Lung microvascular endothelial cell (primary cell): ENCODE measurements at regions not wholly inside any gene's neighbourhood (a gene's known extent, or its start where the extent isn't known, plus 50 kb on each side); places are given as distances from the start of the nearest gene placed in this dataset.

Source experiments
- DNase-seq, 2 donors: peaks; one replicate each; pipeline versions ENCODE4 v3.0.0 to v3.0.0-alpha.2; 2010; ENCODE audit warnings: low read depth in 2 of 2

DNA sequence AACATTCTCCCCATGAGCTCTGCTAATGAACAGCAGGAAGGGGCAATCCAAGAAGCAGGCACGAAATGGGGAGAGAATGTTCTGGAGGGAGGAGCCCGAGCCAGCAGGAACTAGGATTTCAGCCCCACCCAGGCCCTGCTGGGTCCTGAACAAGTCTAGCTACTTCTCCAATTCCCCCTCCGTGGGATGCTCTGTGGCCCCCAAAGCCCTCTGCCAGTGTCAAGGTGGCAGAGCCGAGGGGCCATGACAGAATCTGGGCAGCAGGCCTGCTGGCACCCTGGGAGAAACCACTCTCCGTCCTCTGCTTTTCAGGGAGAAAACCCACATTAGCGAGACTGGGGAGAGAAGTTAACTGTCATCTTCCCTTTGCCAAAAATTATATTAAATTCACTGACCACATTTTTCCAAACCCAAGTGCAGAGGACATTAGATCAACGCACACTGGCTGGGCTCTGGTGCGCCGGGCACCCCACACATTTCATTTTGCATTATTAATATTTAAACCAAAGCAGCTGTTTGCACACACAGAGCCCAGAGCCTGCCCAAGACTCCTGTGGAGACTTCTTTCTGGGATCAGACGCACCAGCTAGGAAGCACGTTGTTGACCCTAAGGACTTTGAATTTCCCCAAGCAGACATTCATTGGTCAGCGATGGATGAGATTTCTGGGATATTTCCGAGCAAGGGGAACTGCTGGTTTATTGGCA, 80.2 kb upstream of the PKDCC start:
- no peak for DNase-seq

DNA sequence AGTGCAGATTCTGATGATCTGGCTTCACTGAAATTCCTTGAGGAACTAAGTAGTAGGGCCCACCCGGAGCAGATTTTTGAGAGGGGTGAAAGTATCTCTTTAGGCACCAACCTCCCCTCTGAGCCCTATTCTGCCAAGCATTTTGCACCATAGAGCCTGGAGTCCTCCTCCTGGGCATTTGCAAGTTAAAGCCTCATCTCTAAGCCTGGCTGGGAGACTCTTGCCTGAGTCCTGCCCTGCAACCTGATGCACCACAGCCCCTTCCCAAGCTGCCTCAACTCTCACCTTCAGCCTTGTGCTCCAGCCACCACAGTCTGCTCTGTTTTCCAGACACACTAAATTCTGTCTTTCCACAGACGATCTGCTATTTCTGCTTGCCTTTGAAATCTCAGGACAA, 79.6 kb upstream of the PKDCC start:
- DNase-seq: no peak

DNA sequence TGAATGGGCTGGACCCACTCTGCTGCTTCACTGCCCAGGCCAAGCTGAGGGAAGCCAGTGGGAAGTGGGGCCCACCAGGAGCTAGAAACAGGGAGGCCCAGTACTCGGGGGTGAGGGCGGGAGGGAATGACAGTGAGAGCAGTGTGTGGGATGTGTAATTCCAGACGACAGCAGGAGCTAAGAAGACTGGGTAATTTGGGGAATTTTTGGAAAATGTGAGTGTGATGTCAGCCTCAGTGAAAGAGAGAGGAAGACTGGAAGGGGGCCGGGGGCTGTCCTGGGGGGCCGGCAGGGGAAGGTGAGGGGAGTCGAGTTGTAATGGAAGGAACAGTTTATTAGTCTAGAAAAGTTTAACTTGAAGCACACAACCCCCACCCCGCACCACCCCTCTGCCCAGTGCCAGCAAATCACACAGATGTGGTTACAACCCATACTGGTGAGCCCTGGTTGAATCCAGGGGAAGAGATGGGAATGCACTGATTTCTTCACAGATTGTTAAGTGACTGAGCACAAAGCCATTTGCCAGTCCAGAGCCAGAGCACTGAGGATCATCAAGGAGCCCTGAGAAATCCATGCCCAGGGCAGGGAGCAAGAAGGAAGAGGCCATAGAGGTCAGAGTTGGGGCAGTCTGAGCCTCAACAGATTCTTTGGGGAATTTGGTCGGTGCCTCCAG, 76.7 kb upstream of the PKDCC start:
- no peak for DNase-seq

DNA sequence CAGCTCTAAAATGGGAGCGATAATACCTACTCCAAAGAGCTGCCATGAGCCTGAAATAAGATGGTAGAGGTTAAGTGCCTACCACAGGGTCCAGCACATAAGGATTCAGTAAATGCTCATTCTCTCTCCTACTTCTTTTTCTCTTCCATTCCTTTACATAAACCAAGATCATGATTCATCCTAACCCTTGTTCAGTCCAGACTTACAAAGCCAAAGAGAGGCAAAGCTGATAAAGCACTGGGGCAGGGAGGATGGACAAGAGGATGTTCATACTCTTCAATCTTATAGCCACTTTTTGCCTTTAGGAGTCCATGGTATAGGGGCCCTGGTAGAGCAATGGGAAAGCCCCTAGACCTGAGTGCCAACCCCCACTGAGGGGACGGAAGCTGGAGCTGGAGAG, 75.6 kb upstream of the PKDCC start:
- no peak for DNase-seq

DNA sequence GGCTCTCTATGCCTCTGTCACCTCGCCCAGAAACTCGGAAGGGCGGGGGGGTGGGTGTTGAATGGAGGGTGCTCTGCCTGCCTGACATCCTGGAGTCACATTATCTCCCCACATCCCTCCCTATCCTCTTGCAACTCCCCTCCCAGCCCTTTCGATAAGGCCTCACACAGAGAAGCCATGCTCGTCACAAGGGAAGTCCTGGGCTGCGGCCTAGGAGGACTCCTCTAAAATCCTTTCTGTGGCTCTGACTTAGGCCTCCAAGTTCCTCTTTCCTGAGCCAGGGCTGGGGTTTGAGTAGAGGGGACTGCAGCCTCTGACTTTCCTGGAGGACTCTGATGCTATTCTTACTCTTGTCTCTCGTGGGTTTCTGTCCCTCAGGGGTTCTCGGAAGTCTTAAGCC, 75.0 kb upstream of the PKDCC start:
- DNase-seq: no peak

DNA sequence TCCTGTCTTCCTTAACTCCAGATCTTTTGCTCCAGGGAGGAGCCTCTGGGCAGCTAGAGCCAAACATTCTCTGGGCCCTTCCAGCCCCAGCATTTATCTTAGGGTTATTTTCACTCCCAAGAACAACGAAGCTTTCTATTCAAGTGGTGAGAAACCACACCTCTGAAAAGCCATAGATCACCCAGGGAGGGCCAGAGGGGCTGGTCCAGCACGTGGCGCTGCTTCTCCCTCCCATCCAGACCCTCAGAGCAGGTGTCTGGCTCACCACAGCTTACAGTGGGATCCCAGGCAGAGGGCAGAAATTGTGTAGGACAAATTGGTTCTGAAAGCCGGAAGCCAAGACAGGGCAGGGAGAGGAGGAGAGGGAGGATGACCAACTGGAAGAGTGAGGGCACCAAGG, 74.0 kb upstream of the PKDCC start:
- no peak for DNase-seq

DNA sequence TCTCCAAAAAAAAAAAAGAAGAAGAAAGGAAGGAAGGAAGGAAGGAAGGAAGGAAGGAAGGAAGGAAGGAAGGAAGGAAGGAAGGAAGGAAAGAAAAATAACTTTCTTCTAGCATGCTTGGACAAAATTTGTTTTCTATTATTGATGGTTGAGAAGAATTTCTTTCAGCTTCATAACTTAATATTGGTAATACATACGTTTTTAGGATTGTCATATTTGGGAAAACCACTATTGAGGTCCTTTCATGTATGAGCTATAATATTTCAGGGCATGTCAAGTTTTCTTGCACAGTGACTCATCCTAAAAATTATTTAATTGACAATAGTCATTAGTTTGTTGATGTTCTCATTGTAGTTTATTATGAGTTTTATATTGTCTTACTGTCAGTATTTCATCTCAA, 66.4 kb upstream of the PKDCC start:
- DNase-seq: no peak

DNA sequence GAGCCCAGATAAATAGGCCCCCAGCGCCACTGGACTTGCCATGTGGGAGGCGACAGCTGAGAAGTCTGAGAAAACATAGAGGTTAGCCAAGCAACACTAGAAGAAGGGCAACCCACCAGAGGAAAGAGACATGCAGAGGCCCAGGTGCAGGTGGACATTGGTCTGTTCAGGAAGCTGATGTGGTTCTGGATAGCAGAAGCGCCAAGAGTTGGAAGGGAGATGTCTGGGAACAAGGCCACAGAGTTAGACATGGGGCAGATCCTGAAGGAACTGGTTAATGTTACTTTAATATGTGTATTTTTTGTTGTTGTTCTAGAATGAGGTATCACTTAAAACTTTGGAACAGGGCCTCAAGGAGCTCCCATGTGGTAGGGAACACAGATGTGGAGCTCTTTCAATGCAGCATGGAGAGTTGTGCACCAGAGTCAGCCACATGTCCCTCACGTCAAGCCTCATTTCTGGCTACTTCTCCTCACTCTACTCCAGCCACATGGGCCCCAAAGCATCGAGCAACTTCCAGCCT, 62.2 kb upstream of the PKDCC start:
- no peak for DNase-seq

DNA sequence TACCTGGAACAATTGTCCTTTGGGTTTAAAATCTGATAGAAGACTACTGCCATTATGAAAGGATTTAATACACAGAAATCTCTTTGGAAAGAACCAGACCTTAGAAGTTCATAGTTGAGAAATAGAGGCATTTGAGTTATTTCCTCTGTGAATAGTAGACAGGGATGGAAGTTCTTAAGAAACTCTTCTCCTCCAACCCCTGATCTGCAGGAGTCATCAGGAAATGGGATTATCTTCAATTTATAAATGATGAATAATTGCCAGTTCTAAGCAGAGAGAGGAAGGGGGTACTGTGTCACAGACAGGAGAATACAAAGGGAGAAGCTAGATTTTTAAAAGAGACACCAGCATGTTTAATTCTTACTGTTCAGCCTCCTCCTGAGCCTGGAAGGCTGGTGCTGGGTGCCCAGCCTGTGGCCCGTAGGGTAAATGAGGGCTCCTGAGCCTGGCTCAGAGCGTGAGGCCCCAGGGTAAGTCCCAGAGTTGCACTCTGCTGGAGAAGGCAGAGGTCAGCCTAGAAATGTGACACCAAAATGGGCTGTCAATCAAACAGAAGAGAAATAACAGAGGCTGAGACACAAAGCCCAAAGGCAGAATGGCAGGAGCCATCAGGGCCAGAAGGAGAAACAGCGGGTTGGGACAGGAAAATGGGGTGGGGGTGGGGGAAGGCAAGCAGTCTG, 58.2 kb upstream of the PKDCC start:
- no peak for DNase-seq

DNA sequence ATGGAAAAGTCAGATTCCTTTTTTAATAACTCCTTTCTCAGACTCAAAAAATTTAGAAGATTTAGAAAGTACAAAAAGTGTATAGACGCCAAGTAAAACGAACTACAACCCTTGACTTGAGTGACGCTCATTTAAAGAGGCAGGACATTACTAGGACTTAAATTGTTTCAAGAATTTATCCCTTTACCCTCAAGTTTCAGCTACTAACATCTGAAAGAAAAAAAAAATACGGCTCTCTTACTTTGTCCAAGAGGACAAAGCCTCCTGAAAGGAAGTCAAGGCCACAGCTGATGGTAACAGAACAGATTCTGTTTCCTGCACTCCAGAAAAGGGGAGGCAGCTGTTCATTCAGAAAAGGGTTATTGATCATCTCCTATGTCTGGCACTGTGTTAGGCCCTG, 57.6 kb upstream of the PKDCC start:
- no peak for DNase-seq

DNA sequence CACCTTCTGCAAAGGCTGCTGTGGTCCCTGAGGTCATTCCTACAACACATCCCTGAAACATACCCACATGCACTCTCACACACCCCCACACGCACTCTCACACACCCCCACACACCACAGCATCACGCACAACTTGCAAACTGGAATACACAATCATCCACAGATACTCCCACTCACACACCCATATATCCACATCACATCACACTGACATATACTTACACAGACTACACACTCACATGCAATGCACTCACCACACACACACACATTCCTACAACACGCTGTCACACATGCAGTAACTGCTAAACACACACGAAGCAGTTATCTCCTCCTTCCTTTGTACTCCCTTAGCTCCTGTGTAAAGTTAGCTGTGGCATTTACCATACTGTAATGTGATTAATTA, 57.1 kb upstream of the PKDCC start:
- no peak for DNase-seq

DNA sequence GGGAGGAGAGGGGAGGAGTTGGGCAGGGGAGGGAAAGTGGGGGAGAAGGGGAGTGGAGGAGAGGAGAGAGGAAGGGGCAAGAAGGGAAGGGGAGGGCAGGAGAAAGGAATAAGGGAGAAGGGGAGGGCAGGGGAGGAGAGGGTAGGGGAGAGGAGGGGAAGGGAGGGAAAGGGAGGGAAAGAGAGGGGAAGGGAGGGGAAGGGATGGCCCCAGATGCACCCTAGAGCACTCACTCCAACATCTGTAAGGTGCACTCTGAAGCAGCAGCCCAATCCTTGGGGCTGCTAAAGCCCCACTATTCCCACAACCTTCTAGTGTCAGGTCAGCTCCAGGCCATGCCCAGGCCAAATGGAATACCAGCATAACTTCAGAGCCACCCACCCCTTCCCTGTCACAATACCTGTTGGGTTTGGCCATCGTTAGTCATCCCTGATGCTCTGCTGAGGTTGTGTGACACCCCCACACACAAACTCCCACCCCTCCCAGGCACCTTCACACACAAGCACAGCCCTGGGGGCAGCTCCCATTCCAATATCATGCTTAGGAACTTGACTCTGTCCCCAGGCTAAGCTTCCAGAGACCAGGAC, 55.7 kb upstream of the PKDCC start:
- no peak for DNase-seq

DNA sequence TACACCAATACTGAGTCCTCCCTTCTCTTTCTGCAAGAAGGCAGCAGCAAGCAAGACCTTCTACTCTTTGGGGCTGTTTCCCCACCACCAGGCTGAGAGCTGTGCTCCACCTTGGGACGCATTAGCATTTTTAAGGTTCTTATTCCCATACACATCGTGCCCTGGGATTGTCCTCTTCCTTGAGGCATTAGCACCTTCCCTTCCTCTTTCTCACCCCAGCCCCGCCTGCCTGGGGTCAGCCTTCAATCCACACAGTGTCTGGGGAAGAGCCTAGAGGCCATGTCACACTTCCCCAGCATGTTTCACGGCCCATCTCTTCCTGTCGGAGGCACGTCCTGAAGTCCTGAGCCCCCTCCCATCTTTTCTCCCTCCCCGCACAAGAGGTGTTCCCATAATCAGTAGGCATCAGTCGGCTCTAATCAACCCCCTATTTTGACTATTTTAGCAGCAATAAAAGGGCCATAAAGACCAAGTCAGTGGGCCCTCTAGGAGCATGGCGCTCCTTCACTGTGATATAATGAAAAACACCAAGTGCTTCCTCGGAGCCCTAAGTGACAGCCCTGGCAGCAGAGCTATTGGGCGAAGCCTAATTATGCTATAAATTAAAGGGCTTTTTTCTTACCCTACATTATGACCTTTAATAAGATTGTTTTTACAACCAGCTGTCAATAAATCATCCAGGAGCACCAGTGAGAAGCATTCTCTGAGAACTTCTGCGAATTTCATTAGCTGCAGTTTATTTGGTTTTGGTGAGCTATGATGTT, 55.0 kb upstream of the PKDCC start:
- DNase-seq: no peak

DNA sequence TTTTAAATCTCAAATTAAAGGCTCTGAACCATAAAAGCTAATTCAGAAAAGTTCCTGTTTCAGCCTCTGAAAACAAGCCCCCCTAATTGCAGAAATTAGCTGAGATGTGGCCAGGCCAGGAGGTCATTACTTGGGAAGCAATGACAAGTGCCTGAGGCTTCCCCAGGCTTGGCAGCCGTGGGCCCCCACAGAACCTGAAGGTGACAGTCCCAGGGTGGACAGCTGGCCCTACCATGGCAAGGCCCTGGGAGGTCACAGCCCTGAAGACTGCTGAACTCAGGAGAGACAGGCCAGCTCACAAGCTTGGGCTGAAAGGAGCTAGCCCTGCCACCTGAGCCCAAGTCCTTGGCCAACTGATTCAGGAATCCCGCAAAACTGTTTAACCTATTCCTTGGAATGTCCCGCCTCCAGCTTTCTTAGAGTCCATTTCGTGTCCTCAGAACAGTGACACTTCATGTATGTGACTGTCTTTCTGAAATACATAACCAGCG, 54.3 kb upstream of the PKDCC start:
- no peak for DNase-seq

DNA sequence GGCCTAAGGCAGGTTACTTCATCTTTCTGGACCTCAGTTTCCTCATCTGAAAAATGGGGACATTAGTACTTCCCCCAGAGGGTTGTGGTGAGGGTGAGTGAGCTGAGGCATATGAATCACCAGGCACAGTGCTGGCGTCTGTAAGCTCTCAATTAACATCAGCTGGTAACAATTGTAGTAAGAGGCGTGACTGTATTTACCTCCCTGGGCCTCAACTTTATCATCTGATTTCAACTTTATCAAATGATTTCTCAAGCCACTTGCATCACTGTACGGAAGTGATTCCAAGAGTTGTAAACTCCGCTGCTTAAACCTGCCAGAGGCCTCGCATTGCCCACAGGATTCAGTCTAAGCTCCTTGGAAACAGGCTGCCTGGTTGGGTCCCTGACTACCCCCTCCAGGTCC, 53.6 kb upstream of the PKDCC start:
- no peak for DNase-seq

DNA sequence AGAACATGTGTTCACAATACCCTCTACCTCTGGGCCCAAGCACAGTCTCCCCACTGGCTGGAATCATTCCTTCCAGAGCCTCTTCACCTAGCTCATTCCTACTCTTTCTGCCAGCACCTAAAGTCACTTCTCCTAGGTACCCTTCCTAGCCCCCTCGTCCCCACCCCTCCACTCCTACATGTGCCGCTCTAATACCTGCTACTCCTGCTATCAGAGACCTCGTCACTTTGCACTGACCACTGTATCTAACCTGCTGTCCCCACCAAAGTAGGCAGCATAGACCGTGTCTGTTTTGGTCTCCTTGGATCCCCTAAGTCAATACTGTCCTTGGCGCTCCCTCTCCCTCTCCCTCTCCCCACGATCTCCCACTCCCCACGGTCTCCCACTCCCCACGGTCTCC, 53.2 kb upstream of the PKDCC start:
- no peak for DNase-seq

DNA sequence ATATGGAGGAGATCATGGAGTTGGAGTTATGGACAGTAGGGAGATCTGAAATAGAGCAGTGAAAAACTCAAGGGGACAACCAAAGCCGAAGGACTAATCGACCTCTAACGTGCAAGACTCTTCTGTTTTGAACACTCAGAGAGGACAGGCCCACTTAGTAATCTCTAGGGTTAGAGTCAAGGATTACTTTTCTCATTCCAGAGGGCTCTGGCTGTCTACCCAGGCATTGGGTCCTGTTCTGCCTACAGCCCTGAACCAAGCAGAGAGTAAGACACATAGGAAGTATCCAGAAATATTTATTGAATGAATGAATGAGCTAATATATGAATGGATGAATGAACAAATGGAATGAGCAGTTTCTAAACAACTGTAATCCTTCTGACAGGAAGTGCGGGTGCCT, 50.3 kb upstream of the PKDCC start:
- DNase-seq: no peak
